ENCODE measurements at regions not wholly inside any gene's neighbourhood (a gene's known extent, or its start where the extent isn't known, plus 50 kb on each side); places are given as distances from the start of the nearest gene placed in this dataset.
A peak's percentile ranks its signal among the peaks of the same experiment; 100 is the strongest.

DNA sequence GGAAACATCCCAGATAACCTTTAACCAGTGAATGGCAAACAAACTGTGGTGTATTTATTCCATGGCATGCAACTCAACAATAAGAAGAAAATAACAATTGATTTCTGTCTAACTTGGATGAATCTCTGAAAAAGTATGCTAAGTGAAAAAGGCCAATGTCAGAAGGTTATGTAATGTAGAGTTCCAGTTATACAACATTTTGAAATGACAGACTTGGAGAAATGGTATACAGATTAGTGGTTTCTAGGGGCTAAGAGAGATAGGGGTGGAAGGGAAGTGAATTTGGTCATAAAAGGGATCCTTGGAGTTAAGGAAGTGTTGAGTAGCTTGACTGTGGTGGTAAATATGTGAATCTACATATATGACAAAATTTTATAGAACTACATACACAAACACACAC is 269.4 kb upstream of the SUCLG2 start:
- DNase-seq (ENCODE audit: low read depth), result no peak
- H3K4me3 ChIP-seq (ENCODE audit: low read depth, low read length), result no peak overlapping the region
- TF ChIP-seq, protein P1, sequence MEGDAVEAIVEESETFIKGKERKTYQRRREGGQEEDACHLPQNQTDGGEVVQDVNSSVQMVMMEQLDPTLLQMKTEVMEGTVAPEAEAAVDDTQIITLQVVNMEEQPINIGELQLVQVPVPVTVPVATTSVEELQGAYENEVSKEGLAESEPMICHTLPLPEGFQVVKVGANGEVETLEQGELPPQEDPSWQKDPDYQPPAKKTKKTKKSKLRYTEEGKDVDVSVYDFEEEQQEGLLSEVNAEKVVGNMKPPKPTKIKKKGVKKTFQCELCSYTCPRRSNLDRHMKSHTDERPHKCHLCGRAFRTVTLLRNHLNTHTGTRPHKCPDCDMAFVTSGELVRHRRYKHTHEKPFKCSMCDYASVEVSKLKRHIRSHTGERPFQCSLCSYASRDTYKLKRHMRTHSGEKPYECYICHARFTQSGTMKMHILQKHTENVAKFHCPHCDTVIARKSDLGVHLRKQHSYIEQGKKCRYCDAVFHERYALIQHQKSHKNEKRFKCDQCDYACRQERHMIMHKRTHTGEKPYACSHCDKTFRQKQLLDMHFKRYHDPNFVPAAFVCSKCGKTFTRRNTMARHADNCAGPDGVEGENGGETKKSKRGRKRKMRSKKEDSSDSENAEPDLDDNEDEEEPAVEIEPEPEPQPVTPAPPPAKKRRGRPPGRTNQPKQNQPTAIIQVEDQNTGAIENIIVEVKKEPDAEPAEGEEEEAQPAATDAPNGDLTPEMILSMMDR (IDR thresholded peaks at IDR 0.05; ENCODE audit: insufficient read depth, low read depth, low read length), result no peak

DNA sequence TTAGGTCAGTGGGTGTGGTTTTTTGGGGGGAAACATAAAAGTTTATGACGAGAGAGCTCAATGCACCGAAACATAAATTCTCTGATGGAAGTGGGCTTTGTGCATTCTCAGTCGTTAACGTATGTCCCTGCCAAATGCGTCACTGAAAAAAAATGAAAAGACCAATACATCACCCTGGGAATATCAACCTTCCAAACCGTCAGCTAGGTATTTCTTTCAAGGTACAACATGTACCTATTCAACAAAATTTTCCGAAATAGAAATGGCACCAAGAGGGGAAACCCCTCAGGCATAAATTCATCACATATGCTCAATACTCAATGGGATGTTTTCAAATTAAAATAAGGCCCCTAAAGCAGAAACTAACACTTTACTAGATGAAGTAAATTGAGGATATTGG is 266.6 kb upstream of the SUCLG2 start:
- TF ChIP-seq, protein P1 (IDR thresholded peaks at IDR 0.05; ENCODE audit: insufficient read depth, low read depth, low read length), result no peak
- no peak for DNase-seq (ENCODE audit: low read depth)

DNA sequence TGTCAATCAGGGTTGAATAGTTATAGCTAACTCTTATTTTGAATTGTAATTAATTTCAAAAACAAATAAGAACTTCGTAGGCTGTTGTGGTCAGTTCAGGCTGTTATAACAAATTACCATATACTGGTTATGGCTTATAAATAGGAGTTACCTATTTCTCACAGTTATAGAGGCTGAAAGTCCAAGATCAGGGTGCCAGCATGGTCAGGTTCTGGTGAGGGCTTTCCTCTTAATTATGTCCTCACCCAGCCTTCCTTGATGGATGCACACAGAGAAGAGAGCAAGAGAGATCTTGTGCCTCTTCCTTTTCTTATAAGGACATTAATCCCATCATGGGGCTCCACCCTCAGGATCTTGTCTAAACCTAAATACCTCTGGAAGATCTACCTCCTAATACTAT is 265.9 kb upstream of the SUCLG2 start:
- TF ChIP-seq, protein P1 (IDR thresholded peaks at IDR 0.05; ENCODE audit: insufficient read depth, low read depth, low read length), result no peak
- no peak for DNase-seq (ENCODE audit: low read depth)
- no peak overlapping the region for H3K4me3 ChIP-seq (ENCODE audit: low read depth, low read length)

More for the DNA sequence above, 266.6 kb upstream of the SUCLG2 start:
- H3K4me3 ChIP-seq (ENCODE audit: low read depth, low read length), result no peak overlapping the region

DNA sequence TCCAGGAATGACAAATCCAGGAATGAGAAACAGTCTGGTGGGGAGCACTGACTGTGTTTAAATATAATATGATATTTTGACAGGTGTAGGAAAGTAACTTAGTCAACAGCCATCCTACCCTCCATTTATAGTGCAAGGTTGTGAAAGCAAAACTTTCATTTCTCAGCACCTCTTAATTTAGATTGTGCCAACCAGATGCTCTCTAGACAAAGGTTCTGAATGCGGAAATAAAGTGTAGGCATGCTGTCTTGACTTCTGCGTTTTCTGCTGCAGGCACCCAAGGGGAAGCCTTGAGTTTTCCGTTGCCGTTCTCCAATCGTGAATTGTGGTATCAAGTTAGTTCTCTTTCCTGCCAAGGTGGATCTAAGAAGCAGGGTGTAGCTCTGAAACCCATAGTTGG is 261.9 kb upstream of the SUCLG2 start:
- no peak for DNase-seq (ENCODE audit: low read depth)
- H3K4me3 ChIP-seq (ENCODE audit: low read depth, low read length), result no peak overlapping the region
- TF ChIP-seq, protein P1 (IDR thresholded peaks at IDR 0.05; ENCODE audit: insufficient read depth, low read depth, low read length), result no peak

GRCh38 chr3:67907735-67908134 is 253.3 kb upstream of the SUCLG2 start:
- H3K4me3 ChIP-seq (ENCODE audit: low read depth, low read length), result no peak overlapping the region
- DNase-seq (ENCODE audit: low read depth), result no peak
- TF ChIP-seq, protein P1 (IDR thresholded peaks at IDR 0.05; ENCODE audit: insufficient read depth, low read depth, low read length), result no peak

GRCh38 chr3:67906261-67906660 is 251.8 kb upstream of the SUCLG2 start:
- H3K4me3 ChIP-seq (ENCODE audit: low read depth, low read length), result no peak overlapping the region
- TF ChIP-seq, protein P1 (IDR thresholded peaks at IDR 0.05; ENCODE audit: insufficient read depth, low read depth, low read length), result no peak
- DNase-seq (ENCODE audit: low read depth), result peak; percentile 79

DNA sequence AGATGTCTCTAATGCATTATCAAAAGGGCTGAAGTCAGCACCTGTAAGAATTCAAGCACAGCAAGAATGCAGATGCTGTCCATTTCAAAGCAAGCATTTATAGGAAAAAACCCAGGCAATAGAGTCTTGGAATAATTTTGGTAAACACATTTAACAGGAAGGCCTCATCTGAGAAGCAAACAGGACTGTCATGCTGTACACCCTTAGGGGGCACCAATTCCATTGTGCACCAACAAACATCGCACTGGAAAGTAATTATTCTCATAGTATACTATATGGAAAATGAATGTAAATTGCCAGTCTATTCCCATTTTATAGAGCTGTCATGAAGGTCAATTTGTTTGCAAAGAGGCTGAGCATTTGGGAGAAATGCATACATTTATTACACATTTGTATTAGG is 247.3 kb upstream of the SUCLG2 start:
- TF ChIP-seq, protein P1 (IDR thresholded peaks at IDR 0.05; ENCODE audit: insufficient read depth, low read depth, low read length), result peak; percentile 38
- DNase-seq (ENCODE audit: low read depth), result peak; percentile 3
- H3K4me3 ChIP-seq (ENCODE audit: low read depth, low read length), result no peak overlapping the region
